ENCODE measurements at regions not wholly inside any gene's neighbourhood (a gene's known extent, or its start where the extent isn't known, plus 50 kb on each side); places are given as distances from the start of the nearest gene placed in this dataset.

GRCh38 chr5:145246961-145247744, 588.0 kb downstream of the PRELID2 start:
- Histone ChIP-seq H3K36me3 (ENCODE audit: insufficient read depth, low read length) (no peaks in the 10 kb centered on the region), H2AFZ (ENCODE audit: low read depth, low read length) (no peak overlapping the region), H3K79me2 (ENCODE audit: insufficient read depth, low read length) (no peaks in the 10 kb centered on the region), H3K4me2 (ENCODE audit: insufficient read depth, low read length) (no peak overlapping the region), H3K9ac (ENCODE audit: low read depth, low read length) (no peak overlapping the region), H4K20me1 (ENCODE audit: insufficient read depth, low read length) (no peaks in the 10 kb centered on the region), H3K27ac (ENCODE audit: low read length) (no peak overlapping the region), H3K4me3 (ENCODE audit: low read depth in 1 of 2, low read length in 2 of 2) (no peak overlapping the region), H3K9me3 (ENCODE audit: insufficient read depth, low read length, severe bottlenecking) (no peaks in the 10 kb centered on the region), H3K4me1 (ENCODE audit: insufficient read depth, low read length) (no peaks in the 10 kb centered on the region), H3K27me3 (ENCODE audit: insufficient read depth, low read length, poor library complexity) (no peaks in the 10 kb centered on the region)
- DNase-seq (no peak), ATAC-seq (ENCODE audit: insufficient read depth, low read depth) (no peak)
- TF ChIP-seq CTCF (IDR thresholded peaks at IDR 0.05; ENCODE audit: borderline replicate concordance, extremely low read depth, low read length, poor library complexity, severe bottlenecking) (no peak), EZH2 (IDR thresholded peaks at IDR 0.05; ENCODE audit: borderline replicate concordance, low read depth, low read length, severe bottlenecking) (no peak)

GRCh38 chr5:145246379-145246778, 588.8 kb downstream of the PRELID2 start:
- Histone ChIP-seq H3K27me3 (ENCODE audit: insufficient read depth, low read length, poor library complexity) (no peaks in the 10 kb centered on the region), H3K36me3 (ENCODE audit: insufficient read depth, low read length) (no peaks in the 10 kb centered on the region), H3K4me3 (ENCODE audit: low read depth in 1 of 2, low read length in 2 of 2) (no peak overlapping the region), H3K27ac (ENCODE audit: low read length) (no peak overlapping the region), H3K4me2 (ENCODE audit: insufficient read depth, low read length) (no peak overlapping the region), H4K20me1 (ENCODE audit: insufficient read depth, low read length) (no peaks in the 10 kb centered on the region), H3K4me1 (ENCODE audit: insufficient read depth, low read length) (no peaks in the 10 kb centered on the region), H3K79me2 (ENCODE audit: insufficient read depth, low read length) (no peaks in the 10 kb centered on the region), H3K9me3 (ENCODE audit: insufficient read depth, low read length, severe bottlenecking) (no peaks in the 10 kb centered on the region), H3K9ac (ENCODE audit: low read depth, low read length) (no peak overlapping the region), H2AFZ (ENCODE audit: low read depth, low read length) (no peak overlapping the region)
- ATAC-seq (ENCODE audit: insufficient read depth, low read depth) (no peak), DNase-seq (no peak)
- no peak for TF ChIP-seq CTCF (IDR thresholded peaks at IDR 0.05; ENCODE audit: borderline replicate concordance, extremely low read depth, low read length, poor library complexity, severe bottlenecking)
- TF ChIP-seq EZH2 (IDR thresholded peaks at IDR 0.05; ENCODE audit: borderline replicate concordance, low read depth, low read length, severe bottlenecking), result no peak

DNA sequence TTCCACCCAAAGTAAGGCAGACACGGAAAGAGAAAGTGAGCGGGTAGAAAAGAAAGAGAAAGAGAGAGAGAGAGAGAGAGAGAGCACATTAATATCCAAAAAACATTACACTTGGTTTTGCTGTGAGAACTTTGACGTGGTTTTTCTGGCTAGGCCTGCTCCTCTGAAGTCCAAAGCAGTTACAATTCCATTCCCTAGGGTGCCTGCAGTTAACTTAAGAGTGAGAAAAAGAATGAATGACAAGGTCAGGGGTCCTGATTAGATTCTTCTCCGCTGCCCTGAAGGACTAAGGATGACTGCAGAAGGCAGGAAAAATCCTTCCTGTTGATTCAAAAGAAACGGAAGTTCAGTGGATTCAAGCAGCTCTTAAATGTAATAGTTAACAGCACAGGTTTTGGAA, 589.8 kb downstream of the PRELID2 start:
- Histone ChIP-seq H3K36me3 (ENCODE audit: insufficient read depth, low read length) (no peaks in the 10 kb centered on the region), H3K9me3 (ENCODE audit: insufficient read depth, low read length, severe bottlenecking) (no peaks in the 10 kb centered on the region), H3K4me1 (ENCODE audit: insufficient read depth, low read length) (no peaks in the 10 kb centered on the region), H4K20me1 (ENCODE audit: insufficient read depth, low read length) (no peaks in the 10 kb centered on the region), H3K79me2 (ENCODE audit: insufficient read depth, low read length) (no peaks in the 10 kb centered on the region), H2AFZ (ENCODE audit: low read depth, low read length) (no peak overlapping the region), H3K27ac (ENCODE audit: low read length) (no peak overlapping the region), H3K4me3 (ENCODE audit: low read depth in 1 of 2, low read length in 2 of 2) (no peak overlapping the region), H3K27me3 (ENCODE audit: insufficient read depth, low read length, poor library complexity) (no peaks in the 10 kb centered on the region), H3K4me2 (ENCODE audit: insufficient read depth, low read length) (no peak overlapping the region), H3K9ac (ENCODE audit: low read depth, low read length) (no peak overlapping the region)
- DNase-seq, result no peak
- ATAC-seq (ENCODE audit: insufficient read depth, low read depth), result no peak; the same call in 2 of the 3 replicates
- TF ChIP-seq EZH2 (IDR thresholded peaks at IDR 0.05; ENCODE audit: borderline replicate concordance, low read depth, low read length, severe bottlenecking) (no peak), CTCF (IDR thresholded peaks at IDR 0.05; ENCODE audit: borderline replicate concordance, extremely low read depth, low read length, poor library complexity, severe bottlenecking) (no peak)
